ENCODE measurements at regions not wholly inside any gene's neighbourhood (a gene's known extent, or its start where the extent isn't known, plus 50 kb on each side); places are given as distances from the start of the nearest gene placed in this dataset.

DNA sequence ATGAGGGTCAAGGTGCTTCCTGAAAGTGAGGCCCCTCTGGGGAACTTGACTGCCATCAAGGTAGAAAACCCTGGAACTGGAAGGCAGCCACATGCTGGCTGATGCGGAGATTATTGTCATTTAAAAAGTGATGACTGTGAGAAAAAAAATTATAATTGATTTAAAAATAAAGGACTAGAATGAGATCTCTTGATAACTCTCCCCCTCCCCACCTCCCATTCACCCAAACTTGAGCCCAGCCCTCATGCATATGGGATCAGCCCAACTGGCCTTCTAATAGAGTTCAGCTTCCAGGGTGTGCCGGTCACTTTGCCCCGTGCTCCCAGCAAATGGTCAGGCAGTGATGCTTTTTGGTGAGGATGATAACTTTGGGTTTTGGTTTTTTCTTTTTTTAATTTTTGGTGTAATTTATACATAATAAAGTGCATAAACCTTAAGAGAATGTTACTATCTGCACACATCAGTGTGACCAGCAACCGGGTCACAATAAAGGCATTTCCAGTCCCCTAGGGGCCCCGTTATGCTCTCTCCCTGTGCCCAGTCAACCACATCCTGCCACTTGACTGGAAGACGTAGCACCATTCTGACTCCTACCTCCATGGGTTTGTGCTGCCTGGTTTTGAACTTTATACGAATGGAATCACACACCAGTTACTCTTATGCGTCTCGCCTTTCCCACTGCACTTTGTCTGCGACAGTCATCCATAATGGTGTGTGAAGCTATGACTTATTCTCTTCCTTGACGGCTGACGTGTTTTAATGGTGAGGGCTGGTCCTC, 187.9 kb downstream of the USP12 start:
- no peaks in the 10 kb centered on the region for H3K27me3 ChIP-seq (ENCODE audit: low read depth)
- ATAC-seq (no peak), DNase-seq (no peak)
- H3K9me3 ChIP-seq = no peaks in the 10 kb centered on the region
- intact Hi-C loops (cut with DNase I) = no loop called here
- H3K4me3 ChIP-seq = no peak overlapping the region
- TF ChIP-seq, protein P1, sequence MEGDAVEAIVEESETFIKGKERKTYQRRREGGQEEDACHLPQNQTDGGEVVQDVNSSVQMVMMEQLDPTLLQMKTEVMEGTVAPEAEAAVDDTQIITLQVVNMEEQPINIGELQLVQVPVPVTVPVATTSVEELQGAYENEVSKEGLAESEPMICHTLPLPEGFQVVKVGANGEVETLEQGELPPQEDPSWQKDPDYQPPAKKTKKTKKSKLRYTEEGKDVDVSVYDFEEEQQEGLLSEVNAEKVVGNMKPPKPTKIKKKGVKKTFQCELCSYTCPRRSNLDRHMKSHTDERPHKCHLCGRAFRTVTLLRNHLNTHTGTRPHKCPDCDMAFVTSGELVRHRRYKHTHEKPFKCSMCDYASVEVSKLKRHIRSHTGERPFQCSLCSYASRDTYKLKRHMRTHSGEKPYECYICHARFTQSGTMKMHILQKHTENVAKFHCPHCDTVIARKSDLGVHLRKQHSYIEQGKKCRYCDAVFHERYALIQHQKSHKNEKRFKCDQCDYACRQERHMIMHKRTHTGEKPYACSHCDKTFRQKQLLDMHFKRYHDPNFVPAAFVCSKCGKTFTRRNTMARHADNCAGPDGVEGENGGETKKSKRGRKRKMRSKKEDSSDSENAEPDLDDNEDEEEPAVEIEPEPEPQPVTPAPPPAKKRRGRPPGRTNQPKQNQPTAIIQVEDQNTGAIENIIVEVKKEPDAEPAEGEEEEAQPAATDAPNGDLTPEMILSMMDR (IDR thresholded peaks at IDR 0.05) = no peak
- peaks cover 30% of the 10 kb centered on the region for H3K4me1 ChIP-seq
- no peaks in the 10 kb centered on the region for H3K36me3 ChIP-seq
- H3K27ac ChIP-seq = peak overlapping the region; percentile 57

DNA sequence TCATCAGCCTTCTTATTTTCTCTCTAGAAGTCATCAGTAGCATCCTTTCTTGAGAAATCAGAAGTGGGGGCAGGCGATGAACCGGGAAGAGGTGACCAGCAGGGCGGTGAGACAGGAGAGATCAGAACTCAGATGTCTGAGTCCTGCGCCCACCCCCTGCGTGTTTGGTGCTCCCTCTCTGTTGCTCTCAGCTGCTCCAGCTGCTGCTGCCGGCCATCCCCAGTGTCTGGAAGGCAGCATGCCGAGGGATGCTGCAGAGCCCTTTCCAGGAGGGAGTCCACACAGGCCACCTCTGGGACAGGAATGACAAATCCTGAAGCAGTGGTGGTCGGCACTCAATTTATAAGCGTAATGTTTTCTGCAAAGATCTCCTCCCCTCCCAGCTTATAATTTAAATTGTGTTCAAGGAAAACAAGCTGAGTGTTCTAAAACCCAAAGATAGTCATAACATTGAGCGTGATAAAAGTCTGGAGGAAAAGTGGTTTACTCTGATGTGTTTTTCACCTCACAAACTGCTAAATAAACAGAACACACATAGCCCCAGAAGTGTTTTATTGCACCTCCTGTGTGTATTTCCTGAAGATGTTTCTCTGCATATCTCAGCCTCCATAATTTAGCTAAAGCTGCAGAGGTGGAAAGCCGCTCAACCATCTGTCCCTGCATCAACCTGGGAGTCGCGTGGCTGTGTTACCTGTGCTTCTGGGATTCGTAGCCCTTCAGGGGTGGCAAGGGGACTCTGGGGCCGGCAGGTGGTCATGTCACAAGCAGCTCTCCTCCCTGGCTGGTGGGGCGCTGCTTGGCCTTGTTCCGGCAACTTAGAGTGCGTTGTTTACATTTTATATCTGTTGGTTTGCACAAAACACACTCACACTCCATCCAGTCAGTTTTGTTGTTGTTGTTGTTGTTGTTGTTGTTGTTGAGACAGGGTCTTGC, 191.2 kb downstream of the USP12 start:
- no peak overlapping the region for H3K27ac ChIP-seq
- no peak overlapping the region for H3K4me3 ChIP-seq
- H3K9me3 ChIP-seq = no peaks in the 10 kb centered on the region
- ATAC-seq (no peak), DNase-seq (no peak)
- no peaks in the 10 kb centered on the region for H3K27me3 ChIP-seq (ENCODE audit: low read depth)
- no peaks in the 10 kb centered on the region for H3K36me3 ChIP-seq
- TF ChIP-seq, protein P1 (IDR thresholded peaks at IDR 0.05) = no peak
- peaks cover 19% of the 10 kb centered on the region for H3K4me1 ChIP-seq
- intact Hi-C loops (cut with DNase I) = no loop called here

GRCh38 chr13:26979334-26979733, 192.3 kb downstream of the USP12 start:
- TF ChIP-seq, protein P1 (IDR thresholded peaks at IDR 0.05) = no peak
- Histone ChIP-seq H3K27me3 (ENCODE audit: low read depth) (no peaks in the 10 kb centered on the region), H3K4me3 (no peak overlapping the region), H3K36me3 (no peaks in the 10 kb centered on the region), H3K27ac (peak overlapping the region; percentile 4), H3K9me3 (no peaks in the 10 kb centered on the region), H3K4me1 (peaks cover 19% of the 10 kb centered on the region)
- no peak for ATAC-seq
- intact Hi-C loops (cut with DNase I) = no loop called here
- no peak for DNase-seq

GRCh38 chr13:26978081-26978860, 193.3 kb downstream of the USP12 start:
- intact Hi-C loops (cut with DNase I) = no loop called here
- peak; percentile 19 to 35 for ATAC-seq

More at GRCh38 chr13:26978081-26978860, 193.3 kb downstream of the USP12 start:
- Histone ChIP-seq H3K9me3 (no peaks in the 10 kb centered on the region), H3K4me3 (no peak overlapping the region), H3K4me1 (peaks cover 8% of the 10 kb centered on the region), H3K36me3 (no peaks in the 10 kb centered on the region), H3K27me3 (ENCODE audit: low read depth) (no peaks in the 10 kb centered on the region), H3K27ac (no peak overlapping the region)
- TF ChIP-seq, protein P1 (IDR thresholded peaks at IDR 0.05) = no peak
- no peak for DNase-seq

Data from lower lobe of right lung (tissue), 2 donors.